AG04449 (cell line): ENCODE measurements at regions not wholly inside any gene's neighbourhood (a gene's known extent, or its start where the extent isn't known, plus 50 kb on each side); places are given as distances from the start of the nearest gene placed in this dataset.

Experiments
- CTCF ChIA-PET: fragments of 350-600 bp; formaldehyde crosslinking; extraction: SDS; loops from one replicate; lab custom pipeline; 2021; ENCODE audit warnings: antibody characterized with exemption; lab: Yijun Ruan, JAX
- POLR2A ChIA-PET: fragments of 400-600, 350-600 bp; formaldehyde crosslinking; extraction: SDS; loops from one replicate; lab custom pipeline; 2020; ENCODE audit warnings: antibody characterized with exemption, inconsistent platforms; lab: Yijun Ruan, JAX
- DNase-seq: peaks from one replicate; pipeline ENCODE4 v3.0.0-alpha.2; 2010; ENCODE audit warnings: low read depth, low spot score
- H3K4me3 ChIP-seq: 2 replicates; pipeline ENCODE4 v1.5.1; 2011; ENCODE audit warnings: low read depth, mild to moderate bottlenecking, control low read depth, low read length
- CTCF ChIP-seq: IDR thresholded peaks from one replicate; pipeline ENCODE4 v1.5.1; 2011; ENCODE audit warnings: mild to moderate bottlenecking, moderate library complexity, low read length, control low read depth, inconsistent platforms; ENCODE audit not compliant: insufficient read depth; ENCODE audit errors: missing control alignments

GRCh38 chr20:24134930-24135329, 146.4 kb upstream of the GGTLC1 start:
- CTCF ChIA-PET, result no interaction called here
- no peak for TF ChIP-seq CTCF
- DNase-seq, result no peak
- POLR2A ChIA-PET, result no interaction called here
- H3K4me3 ChIP-seq, result no peak overlapping the region

GRCh38 chr20:24134284-24134683, 145.7 kb upstream of the GGTLC1 start:
- H3K4me3 ChIP-seq, result no peak overlapping the region
- POLR2A ChIA-PET, result no interaction called here
- no peak for DNase-seq
- TF ChIP-seq CTCF, result no peak
- CTCF ChIA-PET, result no interaction called here

GRCh38 chr20:24132246-24132645, 143.7 kb upstream of the GGTLC1 start:
- H3K4me3 ChIP-seq, result no peak overlapping the region
- POLR2A ChIA-PET, result no interaction called here
- DNase-seq, result no peak
- CTCF ChIA-PET, result no interaction called here
- no peak for TF ChIP-seq CTCF

- no peak overlapping the region for H3K4me3 ChIP-seq
- CTCF ChIA-PET, result no interaction called here
- POLR2A ChIA-PET, result no interaction called here
- no peak for DNase-seq
- no peak for TF ChIP-seq CTCF
These were observed 143.1 kb upstream of the GGTLC1 start for GRCh38 chr20:24131684-24132083.

- DNase-seq, result no peak
- no peak for TF ChIP-seq CTCF
- POLR2A ChIA-PET, result no interaction called here
These were observed 142.7 kb upstream of the GGTLC1 start for GRCh38 chr20:24131281-24131680.

GRCh38 chr20:24129641-24130040, 141.1 kb upstream of the GGTLC1 start:
- CTCF ChIA-PET, result no interaction called here
- no peak overlapping the region for H3K4me3 ChIP-seq
- DNase-seq, result no peak
- TF ChIP-seq CTCF, result no peak
- POLR2A ChIA-PET, result no interaction called here

More at GRCh38 chr20:24131281-24131680, 142.7 kb upstream of the GGTLC1 start:
- H3K4me3 ChIP-seq, result no peak overlapping the region
- CTCF ChIA-PET, result no interaction called here
